Neural progenitor cell (in vitro differentiated cells): ENCODE measurements at regions not wholly inside any gene's neighbourhood (a gene's known extent, or its start where the extent isn't known, plus 50 kb on each side); places are given as distances from the start of the nearest gene placed in this dataset.

Source experiments
- EZH2 ChIP-seq: fragments of 200-600 bp; sonication (generic); IDR thresholded peaks from 2 replicates; pipeline ENCODE4 v1.6.1; 2017; ENCODE audit warnings: antibody characterized with exemption, mild to moderate bottlenecking, moderate library complexity
- TF ChIP-seq, protein P1 (sequence below): fragments of 200-600 bp; sonication (generic); IDR thresholded peaks from 2 replicates; pipeline ENCODE4 v1.5.1; 2017; ENCODE audit warnings: antibody characterized with exemption, mild to moderate bottlenecking

DNA sequence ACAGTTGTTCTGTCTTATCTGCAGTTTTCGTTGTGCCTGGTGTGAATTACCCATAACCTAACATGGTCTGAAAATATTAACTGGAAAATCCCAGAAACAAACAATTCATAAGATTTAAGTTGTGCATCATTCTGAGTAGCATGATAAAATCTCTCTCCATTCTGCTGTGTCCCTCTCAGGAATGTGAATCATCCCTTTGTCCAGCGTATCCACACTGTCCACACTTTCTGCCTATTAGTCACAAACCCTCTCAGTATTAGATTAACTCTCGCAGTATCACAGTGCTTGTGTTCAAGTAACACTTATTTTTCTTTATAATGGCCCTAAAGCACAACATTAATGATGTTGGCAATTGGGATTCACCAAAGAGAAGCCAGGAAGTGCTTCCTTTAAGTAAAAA, 203.2 kb downstream of the CGGBP1 start:
- TF ChIP-seq, protein P1, sequence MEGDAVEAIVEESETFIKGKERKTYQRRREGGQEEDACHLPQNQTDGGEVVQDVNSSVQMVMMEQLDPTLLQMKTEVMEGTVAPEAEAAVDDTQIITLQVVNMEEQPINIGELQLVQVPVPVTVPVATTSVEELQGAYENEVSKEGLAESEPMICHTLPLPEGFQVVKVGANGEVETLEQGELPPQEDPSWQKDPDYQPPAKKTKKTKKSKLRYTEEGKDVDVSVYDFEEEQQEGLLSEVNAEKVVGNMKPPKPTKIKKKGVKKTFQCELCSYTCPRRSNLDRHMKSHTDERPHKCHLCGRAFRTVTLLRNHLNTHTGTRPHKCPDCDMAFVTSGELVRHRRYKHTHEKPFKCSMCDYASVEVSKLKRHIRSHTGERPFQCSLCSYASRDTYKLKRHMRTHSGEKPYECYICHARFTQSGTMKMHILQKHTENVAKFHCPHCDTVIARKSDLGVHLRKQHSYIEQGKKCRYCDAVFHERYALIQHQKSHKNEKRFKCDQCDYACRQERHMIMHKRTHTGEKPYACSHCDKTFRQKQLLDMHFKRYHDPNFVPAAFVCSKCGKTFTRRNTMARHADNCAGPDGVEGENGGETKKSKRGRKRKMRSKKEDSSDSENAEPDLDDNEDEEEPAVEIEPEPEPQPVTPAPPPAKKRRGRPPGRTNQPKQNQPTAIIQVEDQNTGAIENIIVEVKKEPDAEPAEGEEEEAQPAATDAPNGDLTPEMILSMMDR, result no peak
- TF ChIP-seq EZH2, result no peak
